Thymus (tissue), 11 donors: ENCODE measurements at regions not wholly inside any gene's neighbourhood (a gene's known extent, or its start where the extent isn't known, plus 50 kb on each side); places are given as distances from the start of the nearest gene placed in this dataset.

Experiments used
- DNase-seq, 9 donors: peaks; one replicate each; pipeline ENCODE4 v3.0.0-alpha.2; 2013; ENCODE audit warnings: low spot score in 9 of 9, low read depth in 6 of 9, missing footprints in 1 of 9
- H3K27ac ChIP-seq, 2 donors: one replicate each; pipeline ENCODE4 v1.5.1; 2013; ENCODE audit warnings: control low read depth in 1 of 2, low read depth in 1 of 2, low read length in 1 of 2, mild to moderate bottlenecking in 1 of 2, moderate library complexity in 1 of 2
- H3K27me3 ChIP-seq, 2 donors: one replicate each; pipeline ENCODE4 v1.5.1; 2013; ENCODE audit warnings: low read length in 1 of 2; ENCODE audit not compliant: control insufficient read depth in 2 of 2, insufficient read depth in 1 of 2
- H3K36me3 ChIP-seq, 2 donors: one replicate each; pipeline ENCODE4 v1.5.1; 2013; ENCODE audit warnings: low read length in 1 of 2, mild to moderate bottlenecking in 1 of 2, moderate library complexity in 1 of 2; ENCODE audit not compliant: control insufficient read depth in 2 of 2, insufficient read depth in 2 of 2
- H3K4me1 ChIP-seq, 2 donors: one replicate each; pipeline ENCODE4 v1.5.1; 2013; ENCODE audit warnings: low read length in 2 of 2; ENCODE audit not compliant: control insufficient read depth in 2 of 2, insufficient read depth in 2 of 2
- H3K4me3 ChIP-seq, 2 donors: one replicate each; pipeline ENCODE4 v1.5.1; 2013; ENCODE audit warnings: low read length in 2 of 2, control low read depth in 1 of 2, mild to moderate bottlenecking in 1 of 2
- H3K9me3 ChIP-seq, 2 donors: one replicate each; pipeline ENCODE4 v1.5.1; 2013; ENCODE audit warnings: low read length in 1 of 2, mild to moderate bottlenecking in 1 of 2; ENCODE audit not compliant: control insufficient read depth in 2 of 2, insufficient read depth in 1 of 2
- WGBS: extraction: QIAGEN DNeasy Blood & Tissue Kit; methylation state at CpG from one replicate; pipeline ENCODE4 v1.1.7; 2013; 5-methylcytosine and 5-hydroxymethylcytosine counted together
- donor health status: healthy.

GRCh38 chr20:48226642-48227041 lies 441.4 kb upstream of the SULF2 start:
- no peaks in the 10 kb centered on the region for H3K27me3 ChIP-seq
- no peak for DNase-seq
- no peaks in the 10 kb centered on the region for H3K4me1 ChIP-seq
- WGBS: 97% methylated on average over 5 of the region's 5 CpGs
- H3K4me3 ChIP-seq: no peak overlapping the region
- peaks cover 0 to 3% of the 10 kb centered on the region in 2 donors for H3K9me3 ChIP-seq
- no peaks in the 10 kb centered on the region for H3K36me3 ChIP-seq
- H3K27ac ChIP-seq: no peak overlapping the region

- 76% methylated on average over 6 of the region's 6 CpGs for WGBS
- H3K27me3 ChIP-seq: no peaks in the 10 kb centered on the region
- no peak overlapping the region for H3K27ac ChIP-seq
- peak in 1 of 9 donors; percentile 22 for DNase-seq
- no peaks in the 10 kb centered on the region for H3K4me1 ChIP-seq
- H3K36me3 ChIP-seq: no peaks in the 10 kb centered on the region
- no peak overlapping the region for H3K4me3 ChIP-seq
- no peaks in the 10 kb centered on the region for H3K9me3 ChIP-seq
These were observed 439.3 kb upstream of the SULF2 start for GRCh38 chr20:48224533-48225050.

- no peak overlapping the region for H3K4me3 ChIP-seq
- H3K4me1 ChIP-seq: no peaks in the 10 kb centered on the region
- no peaks in the 10 kb centered on the region for H3K27me3 ChIP-seq
- H3K27ac ChIP-seq: no peak overlapping the region
- no peaks in the 10 kb centered on the region for H3K36me3 ChIP-seq
- no peaks in the 10 kb centered on the region for H3K9me3 ChIP-seq
- 95% methylated on average over 14 of the region's 14 CpGs for WGBS
- DNase-seq: no peak
These were observed 438.4 kb upstream of the SULF2 start for GRCh38 chr20:48223715-48224114.

GRCh38 chr20:48222595-48223180 lies 437.4 kb upstream of the SULF2 start:
- Histone ChIP-seq H3K9me3 (no peaks in the 10 kb centered on the region), H3K36me3 (no peaks in the 10 kb centered on the region), H3K27ac (no peak overlapping the region), H3K4me3 (no peak overlapping the region), H3K27me3 (no peaks in the 10 kb centered on the region), H3K4me1 (no peaks in the 10 kb centered on the region)
- WGBS: 95% methylated on average over 8 of the region's 8 CpGs
- DNase-seq: no peak

- WGBS: 83% methylated on average over 6 of the region's 6 CpGs
- no peak for DNase-seq
- Histone ChIP-seq H3K27me3 (no peaks in the 10 kb centered on the region), H3K9me3 (no peaks in the 10 kb centered on the region), H3K36me3 (no peaks in the 10 kb centered on the region), H3K27ac (no peak overlapping the region), H3K4me1 (no peaks in the 10 kb centered on the region), H3K4me3 (no peak overlapping the region)
These were observed 434.9 kb upstream of the SULF2 start for GRCh38 chr20:48220033-48220633.

- H3K9me3 ChIP-seq: no peaks in the 10 kb centered on the region
- WGBS: 95% methylated on average over 5 of the region's 5 CpGs
- DNase-seq: no peak
- H3K4me1 ChIP-seq: no peaks in the 10 kb centered on the region
- no peak overlapping the region for H3K27ac ChIP-seq
- H3K4me3 ChIP-seq: no peak overlapping the region
- H3K36me3 ChIP-seq: no peaks in the 10 kb centered on the region
- H3K27me3 ChIP-seq: no peaks in the 10 kb centered on the region
These were observed 434.0 kb upstream of the SULF2 start for GRCh38 chr20:48219306-48219705.

GRCh38 chr20:48217190-48217589 lies 431.9 kb upstream of the SULF2 start:
- H3K27ac ChIP-seq: no peak overlapping the region
- no peaks in the 10 kb centered on the region for H3K4me1 ChIP-seq
- H3K9me3 ChIP-seq: no peaks in the 10 kb centered on the region
- 84% methylated on average over 14 of the region's 14 CpGs for WGBS
- no peaks in the 10 kb centered on the region for H3K36me3 ChIP-seq
- no peak overlapping the region for H3K4me3 ChIP-seq
- no peak for DNase-seq
- H3K27me3 ChIP-seq: no peaks in the 10 kb centered on the region

GRCh38 chr20:48215536-48215935 lies 430.3 kb upstream of the SULF2 start:
- Histone ChIP-seq H3K36me3 (no peaks in the 10 kb centered on the region), H3K4me1 (no peaks in the 10 kb centered on the region), H3K4me3 (no peak overlapping the region), H3K27ac (no peak overlapping the region), H3K27me3 (no peaks in the 10 kb centered on the region), H3K9me3 (no peaks in the 10 kb centered on the region)
- no peak for DNase-seq
- WGBS: 31% methylated on average over 8 of the region's 8 CpGs

- Histone ChIP-seq H3K36me3 (no peaks in the 10 kb centered on the region), H3K4me3 (no peak overlapping the region), H3K27ac (no peak overlapping the region), H3K27me3 (no peaks in the 10 kb centered on the region), H3K4me1 (no peaks in the 10 kb centered on the region), H3K9me3 (no peaks in the 10 kb centered on the region)
- 60% methylated on average over 5 of the region's 5 CpGs for WGBS
- DNase-seq: no peak
These were observed 429.3 kb upstream of the SULF2 start for GRCh38 chr20:48214601-48215000.
